Lower lobe of right lung (tissue), 2 donors: ENCODE measurements at regions not wholly inside any gene's neighbourhood (a gene's known extent, or its start where the extent isn't known, plus 50 kb on each side); places are given as distances from the start of the nearest gene placed in this dataset.

Experiments used
- ATAC-seq, 2 donors: fragments of 200-7000 bp; cut with Tn5 transposase; one replicate each; pipeline ENCODE4 v1.9.1; 2020 to 2022; ENCODE audit warnings: mild to moderate bottlenecking in 2 of 2, moderate library complexity in 2 of 2
- DNase-seq: peaks from one replicate; pipeline ENCODE4 v3.0.0-alpha.2; 2020
- H3K27ac ChIP-seq: fragments of 200-600 bp; one replicate; pipeline ENCODE4 v1.8.0; 2022
- H3K27me3 ChIP-seq: fragments of 200-600 bp; one replicate; pipeline ENCODE4 v1.8.0; 2022; ENCODE audit warnings: low read depth
- H3K36me3 ChIP-seq: fragments of 200-600 bp; one replicate; pipeline ENCODE4 v1.8.0; 2022; ENCODE audit warnings: mild to moderate bottlenecking
- H3K4me1 ChIP-seq: fragments of 200-600 bp; one replicate; pipeline ENCODE4 v1.8.0; 2022
- H3K4me3 ChIP-seq: fragments of 200-600 bp; one replicate; pipeline ENCODE4 v1.8.0; 2022; ENCODE audit warnings: mild to moderate bottlenecking
- H3K9me3 ChIP-seq: fragments of 200-600 bp; one replicate; pipeline ENCODE4 v1.8.0; 2022
- intact Hi-C: fragments of 100-400 bp; cut with DNase I; formaldehyde crosslinking; loops from one replicate; pipeline ENCODE4 v1.11.0; 2022
- TF ChIP-seq, protein P1 (sequence below): fragments of 200-600 bp; IDR thresholded peaks from one replicate; pipeline ENCODE4 v1.8.0; 2022; ENCODE audit warnings: antibody characterized with exemption, mild to moderate bottlenecking
- donor health status: DM: no; HTN: yes; CAD: no; lungs with severe emphysema.

DNA sequence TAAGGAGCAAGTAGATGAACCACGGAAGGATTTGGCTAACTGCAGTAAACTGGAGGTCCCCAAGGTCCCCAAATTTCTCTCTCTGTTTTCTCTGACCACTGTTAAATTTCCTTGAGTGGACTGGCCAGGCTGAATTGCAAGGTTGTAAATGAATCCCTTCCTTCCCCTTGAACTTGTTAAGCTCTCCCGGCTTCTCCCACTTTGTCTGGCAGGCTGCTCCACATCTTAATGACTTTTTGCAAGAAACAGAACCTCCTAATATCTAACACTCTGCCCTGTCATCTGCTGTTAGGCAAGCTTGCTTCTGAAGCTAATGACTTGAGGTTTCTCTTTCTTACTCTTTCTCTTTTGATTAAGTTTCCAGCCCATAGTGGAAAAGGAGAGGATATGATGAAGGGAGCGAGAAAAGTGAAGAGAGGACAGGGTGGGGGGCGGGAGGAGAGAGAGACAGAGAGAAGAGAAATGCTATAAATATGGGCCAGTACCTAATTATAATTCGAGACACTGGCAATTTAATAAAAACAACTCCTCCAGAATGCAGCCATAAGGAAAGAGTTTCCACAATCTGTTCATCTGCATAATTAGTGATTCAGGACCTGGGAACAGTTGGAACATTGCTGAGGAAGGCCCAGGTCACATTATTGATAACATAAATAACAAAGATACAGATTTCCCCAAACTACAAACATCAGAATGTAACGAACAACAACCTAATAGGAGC, 437.3 kb upstream of the MPDZ start:
- H3K9me3 ChIP-seq: no peaks in the 10 kb centered on the region
- H3K27me3 ChIP-seq: no peaks in the 10 kb centered on the region
- H3K27ac ChIP-seq: peak overlapping the region; percentile 15
- no peaks in the 10 kb centered on the region for H3K36me3 ChIP-seq
- no peak overlapping the region for H3K4me3 ChIP-seq
- H3K4me1 ChIP-seq: peaks cover 13% of the 10 kb centered on the region
- TF ChIP-seq, protein P1, sequence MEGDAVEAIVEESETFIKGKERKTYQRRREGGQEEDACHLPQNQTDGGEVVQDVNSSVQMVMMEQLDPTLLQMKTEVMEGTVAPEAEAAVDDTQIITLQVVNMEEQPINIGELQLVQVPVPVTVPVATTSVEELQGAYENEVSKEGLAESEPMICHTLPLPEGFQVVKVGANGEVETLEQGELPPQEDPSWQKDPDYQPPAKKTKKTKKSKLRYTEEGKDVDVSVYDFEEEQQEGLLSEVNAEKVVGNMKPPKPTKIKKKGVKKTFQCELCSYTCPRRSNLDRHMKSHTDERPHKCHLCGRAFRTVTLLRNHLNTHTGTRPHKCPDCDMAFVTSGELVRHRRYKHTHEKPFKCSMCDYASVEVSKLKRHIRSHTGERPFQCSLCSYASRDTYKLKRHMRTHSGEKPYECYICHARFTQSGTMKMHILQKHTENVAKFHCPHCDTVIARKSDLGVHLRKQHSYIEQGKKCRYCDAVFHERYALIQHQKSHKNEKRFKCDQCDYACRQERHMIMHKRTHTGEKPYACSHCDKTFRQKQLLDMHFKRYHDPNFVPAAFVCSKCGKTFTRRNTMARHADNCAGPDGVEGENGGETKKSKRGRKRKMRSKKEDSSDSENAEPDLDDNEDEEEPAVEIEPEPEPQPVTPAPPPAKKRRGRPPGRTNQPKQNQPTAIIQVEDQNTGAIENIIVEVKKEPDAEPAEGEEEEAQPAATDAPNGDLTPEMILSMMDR: no peak
- no peak for DNase-seq
- intact Hi-C loops: no loop called here
- ATAC-seq: no peak

DNA sequence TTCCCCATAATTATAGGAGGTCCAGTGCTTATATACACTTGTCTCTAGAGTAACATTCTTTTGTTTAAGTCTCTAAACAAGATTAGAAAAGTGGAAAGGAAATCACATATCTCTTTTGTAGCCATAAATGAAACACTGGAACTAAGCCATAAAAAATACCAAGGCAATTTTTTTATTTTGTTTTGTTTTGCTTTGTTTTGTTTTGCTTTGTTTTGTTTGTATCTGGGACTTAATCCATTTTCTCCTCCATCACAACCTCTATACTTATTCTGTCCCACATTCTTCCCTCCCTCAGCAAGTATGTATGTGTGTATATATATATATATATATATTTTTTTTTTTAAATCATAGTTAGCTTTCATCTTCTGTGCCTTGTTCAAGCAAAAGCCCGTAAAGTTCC, 436.6 kb upstream of the MPDZ start:
- TF ChIP-seq, protein P1: no peak
- H3K4me3 ChIP-seq: no peak overlapping the region
- no peak overlapping the region for H3K27ac ChIP-seq
- peaks cover 13% of the 10 kb centered on the region for H3K4me1 ChIP-seq
- H3K36me3 ChIP-seq: no peaks in the 10 kb centered on the region
- H3K27me3 ChIP-seq: no peaks in the 10 kb centered on the region
- intact Hi-C loops: no loop called here
- DNase-seq: no peak
- no peak for ATAC-seq
- no peaks in the 10 kb centered on the region for H3K9me3 ChIP-seq

DNA sequence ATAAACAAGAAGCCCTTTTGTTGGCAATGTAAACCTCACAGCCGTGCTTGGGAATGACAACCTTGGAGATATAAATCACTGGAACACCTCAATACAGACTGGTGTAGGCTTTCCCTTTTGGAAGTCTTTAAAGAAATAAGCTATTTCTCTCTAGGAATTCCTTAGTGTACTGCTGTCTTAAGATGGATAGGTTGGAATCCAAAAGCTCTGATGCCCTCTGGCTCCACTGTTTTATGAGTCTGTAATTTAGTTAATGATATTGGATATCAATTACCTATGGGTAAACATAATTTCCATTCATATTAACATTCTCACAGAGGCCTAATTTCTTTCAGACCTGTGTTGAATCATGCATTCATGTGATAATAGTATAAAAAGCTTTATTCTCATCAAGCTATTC, 435.9 kb upstream of the MPDZ start:
- Histone ChIP-seq H3K9me3 (no peaks in the 10 kb centered on the region), H3K27me3 (no peaks in the 10 kb centered on the region), H3K4me1 (peaks cover 13% of the 10 kb centered on the region), H3K4me3 (no peak overlapping the region), H3K36me3 (no peaks in the 10 kb centered on the region), H3K27ac (no peak overlapping the region)
- TF ChIP-seq, protein P1: no peak
- ATAC-seq (no peak), DNase-seq (no peak)
- intact Hi-C loops: no loop called here

DNA sequence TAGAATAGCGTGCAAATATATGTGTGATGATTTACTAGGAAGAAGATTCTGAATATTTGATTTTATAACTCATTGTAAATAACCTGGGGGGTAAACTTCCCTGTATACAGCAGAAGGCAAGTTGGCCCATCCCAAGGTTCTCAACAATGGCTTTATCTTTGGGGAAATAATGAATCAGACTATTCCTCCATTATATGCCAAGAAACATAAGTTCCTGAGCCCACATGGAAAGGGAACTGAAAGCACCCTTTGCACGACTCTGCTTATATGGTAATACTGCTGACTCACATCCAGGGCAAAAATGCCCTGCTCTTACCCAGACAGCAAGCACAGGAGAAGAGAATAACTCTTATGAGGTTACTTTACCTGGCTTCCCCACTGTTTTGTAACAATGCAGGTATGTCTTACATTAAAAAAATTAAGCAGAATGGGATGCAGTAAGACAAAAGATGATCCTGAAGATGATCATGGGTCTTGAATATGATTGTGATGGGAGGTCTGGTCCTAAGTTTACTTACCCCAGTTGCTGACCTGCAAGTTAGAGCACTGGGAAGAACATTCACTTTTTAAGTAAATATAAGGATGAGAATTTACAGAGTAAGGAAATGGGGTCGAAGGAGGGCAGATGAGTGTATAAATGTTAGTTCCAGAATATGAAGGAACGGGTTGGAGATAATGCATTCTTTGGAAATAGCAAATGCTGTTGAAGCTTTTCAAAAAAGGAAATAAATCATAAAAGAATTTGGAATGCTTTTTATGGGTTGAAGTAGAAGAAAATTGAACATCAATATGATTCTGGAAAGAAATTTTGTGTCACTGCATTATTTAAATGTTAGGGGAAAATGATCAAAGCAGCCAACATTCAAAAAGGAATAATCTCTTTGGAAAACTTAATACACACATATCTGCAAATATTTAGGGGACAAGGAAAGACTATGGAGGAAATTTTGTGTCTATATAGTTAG, 428.4 kb upstream of the MPDZ start:
- intact Hi-C loops: no loop called here

DNA sequence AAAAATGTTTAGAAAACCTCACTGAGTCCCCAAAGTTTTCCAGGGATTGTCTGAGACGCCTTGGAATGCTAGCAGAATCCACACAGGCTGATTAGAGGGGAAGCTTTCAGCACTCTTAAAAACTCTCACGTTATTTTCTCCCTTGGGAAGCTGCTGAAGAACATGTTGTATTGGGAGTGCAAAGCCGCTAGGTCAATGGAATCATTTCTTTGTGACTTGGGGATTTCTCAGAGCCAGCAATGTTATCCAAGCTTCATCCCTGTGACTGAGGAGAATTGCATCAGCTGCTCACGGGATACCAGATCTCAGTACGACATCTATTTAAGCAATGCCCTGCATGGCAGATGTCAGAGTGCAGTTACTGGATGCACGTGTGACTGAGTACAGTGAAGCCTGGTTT, 426.4 kb upstream of the MPDZ start:
- intact Hi-C loops: no loop called here
- ATAC-seq (peak; percentile 23 to 61), DNase-seq (no peak)

More for the DNA sequence above, 428.4 kb upstream of the MPDZ start:
- H3K4me1 ChIP-seq: no peaks in the 10 kb centered on the region
- ATAC-seq: no peak
- DNase-seq: no peak
- TF ChIP-seq, protein P1: no peak
- no peak overlapping the region for H3K27ac ChIP-seq
- no peaks in the 10 kb centered on the region for H3K27me3 ChIP-seq
- no peaks in the 10 kb centered on the region for H3K9me3 ChIP-seq
- H3K36me3 ChIP-seq: no peaks in the 10 kb centered on the region
- H3K4me3 ChIP-seq: no peak overlapping the region

More for the DNA sequence above, 426.4 kb upstream of the MPDZ start:
- Histone ChIP-seq H3K4me3 (no peak overlapping the region), H3K36me3 (no peaks in the 10 kb centered on the region), H3K27me3 (no peaks in the 10 kb centered on the region), H3K9me3 (no peaks in the 10 kb centered on the region), H3K27ac (no peak overlapping the region), H3K4me1 (no peaks in the 10 kb centered on the region)
- TF ChIP-seq, protein P1: no peak
